Prostate gland (tissue), 2 donors: ENCODE measurements at regions not wholly inside any gene's neighbourhood (a gene's known extent, or its start where the extent isn't known, plus 50 kb on each side); places are given as distances from the start of the nearest gene placed in this dataset.
"Not testable (repeated sequence)": the region's sequence is repeated elsewhere in the genome, so short reads cannot be mapped to it uniquely, and the experiment has no call there.

ENCODE experiments used
- DNase-seq: peaks from one replicate; pipeline ENCODE4 v3.0.0-alpha.2; 2019; ENCODE audit warnings: low spot score
- H3K27ac ChIP-seq, 2 donors: fragments of 200-600 bp; sonication (generic); 2 replicates each; pipeline ENCODE4 v1.5.1; 2017 to 2019
- H3K27me3 ChIP-seq: fragments of 200-600 bp; sonication (generic); replicated peaks from 2 replicates; pipeline ENCODE4 v1.5.1; 2019; ENCODE audit not compliant: insufficient read depth
- H3K36me3 ChIP-seq, 2 donors: fragments of 200-600 bp; sonication (generic); 1 replicate in 1 of 2; 2 replicates in 1 of 2; pipeline versions ENCODE4 v1.5.1 to v1.8.1; 2017 to 2019
- H3K4me1 ChIP-seq: fragments of 200-600 bp; sonication (generic); replicated peaks from 2 replicates; pipeline ENCODE4 v1.5.1; 2019
- H3K4me3 ChIP-seq, 2 donors: fragments of 200-600 bp; sonication (generic); 2 replicates each; pipeline ENCODE4 v1.5.1; 2017 to 2019
- H3K9me3 ChIP-seq: fragments of 200-600 bp; sonication (generic); 2 replicates; pipeline ENCODE4 v1.5.1; 2017
- POLR2A ChIP-seq: fragments of 450-650 bp; IDR thresholded peaks from one replicate; pipeline ENCODE4 v1.6.1; 2016; ENCODE audit warnings: antibody characterized with exemption, mild to moderate bottlenecking
- POLR2AphosphoS5 ChIP-seq: sonication (generic); formaldehyde crosslinking; IDR thresholded peaks from one replicate; pipeline ENCODE4 v1.6.1; 2017; ENCODE audit warnings: antibody characterized with exemption
- WGBS: methylation state at CpG from one replicate; pipeline ENCODE4 v1.1.5; 2018; 5-methylcytosine and 5-hydroxymethylcytosine counted together
- intact Hi-C: fragments of 100-400 bp; cut with DNase I; formaldehyde crosslinking; loops from one replicate; pipeline ENCODE4 v1.14.2; 2022
- TF ChIP-seq, protein P1 (sequence below), 4 experiments: fragments of 200-600 bp in 2 of 4; fragments of 450-650 bp in 2 of 4; sonication (generic) in 2 of 4; IDR thresholded peaks; 1 replicate in 3 of 4; 2 replicates in 1 of 4; pipeline ENCODE4 v1.5.1; 2016 to 2019; ENCODE audit warnings: antibody characterized with exemption in 4 of 4, mild to moderate bottlenecking in 2 of 4, moderate library complexity in 2 of 4

DNA sequence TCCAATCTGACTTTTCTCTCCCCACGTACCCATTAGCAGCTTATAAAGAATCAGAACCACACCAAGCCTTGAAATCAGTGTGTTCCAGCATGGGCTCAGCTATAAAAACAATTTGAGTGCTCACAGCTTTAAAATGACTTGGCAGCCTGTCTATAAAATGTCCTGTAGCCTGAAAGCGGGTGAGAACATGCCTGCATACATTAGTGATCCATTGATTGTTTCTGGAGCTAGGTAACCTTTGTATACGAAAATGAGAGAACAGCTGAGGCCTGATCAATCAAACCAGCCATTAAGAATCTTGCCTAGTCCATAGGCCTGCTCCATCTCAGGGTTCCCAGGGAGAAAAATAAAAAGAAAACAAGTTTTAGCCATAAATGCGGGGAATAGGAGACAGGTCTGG, 245.8 kb upstream of the SULF2 start:
- WGBS, result 42% methylated on average over 4 of the region's 4 CpGs
- DNase-seq, result no peak

DNA sequence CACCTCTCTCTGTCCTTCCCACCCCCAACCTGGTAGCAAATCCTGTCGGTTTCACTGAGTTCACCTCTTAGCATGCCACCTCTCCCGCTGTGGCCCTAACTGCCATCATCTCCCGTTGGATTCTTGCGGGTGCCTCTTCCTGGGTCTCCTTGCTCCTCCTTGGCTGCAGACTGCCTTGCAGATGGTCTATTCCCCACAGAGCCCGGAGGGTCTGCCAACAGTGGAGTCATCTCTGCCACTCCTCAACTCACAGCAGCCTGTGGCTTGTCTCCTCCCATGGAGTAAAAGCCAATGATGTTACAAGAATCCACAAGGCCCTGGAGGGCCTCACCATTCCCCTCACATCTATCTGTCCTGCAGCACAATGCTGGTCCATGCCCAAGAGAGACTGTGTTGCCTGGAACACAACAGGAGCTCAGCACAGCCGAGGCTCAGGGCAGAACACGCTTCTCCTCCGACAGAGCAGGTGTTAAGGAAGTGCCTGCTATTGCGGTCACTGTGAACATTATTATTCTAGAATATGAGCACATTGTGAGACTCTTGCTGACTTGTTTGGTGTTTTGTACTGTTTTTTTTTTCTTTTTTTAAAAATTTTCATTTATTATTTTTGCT, 241.8 kb upstream of the SULF2 start:
- H3K36me3 ChIP-seq, result no peaks in the 10 kb centered on the region
- H3K4me1 ChIP-seq, result no peaks in the 10 kb centered on the region
- no peak overlapping the region for H3K27ac ChIP-seq
- TF ChIP-seq, protein P1, sequence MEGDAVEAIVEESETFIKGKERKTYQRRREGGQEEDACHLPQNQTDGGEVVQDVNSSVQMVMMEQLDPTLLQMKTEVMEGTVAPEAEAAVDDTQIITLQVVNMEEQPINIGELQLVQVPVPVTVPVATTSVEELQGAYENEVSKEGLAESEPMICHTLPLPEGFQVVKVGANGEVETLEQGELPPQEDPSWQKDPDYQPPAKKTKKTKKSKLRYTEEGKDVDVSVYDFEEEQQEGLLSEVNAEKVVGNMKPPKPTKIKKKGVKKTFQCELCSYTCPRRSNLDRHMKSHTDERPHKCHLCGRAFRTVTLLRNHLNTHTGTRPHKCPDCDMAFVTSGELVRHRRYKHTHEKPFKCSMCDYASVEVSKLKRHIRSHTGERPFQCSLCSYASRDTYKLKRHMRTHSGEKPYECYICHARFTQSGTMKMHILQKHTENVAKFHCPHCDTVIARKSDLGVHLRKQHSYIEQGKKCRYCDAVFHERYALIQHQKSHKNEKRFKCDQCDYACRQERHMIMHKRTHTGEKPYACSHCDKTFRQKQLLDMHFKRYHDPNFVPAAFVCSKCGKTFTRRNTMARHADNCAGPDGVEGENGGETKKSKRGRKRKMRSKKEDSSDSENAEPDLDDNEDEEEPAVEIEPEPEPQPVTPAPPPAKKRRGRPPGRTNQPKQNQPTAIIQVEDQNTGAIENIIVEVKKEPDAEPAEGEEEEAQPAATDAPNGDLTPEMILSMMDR (IDR thresholded peaks at IDR 0.05), result no peak
- TF ChIP-seq POLR2AphosphoS5 (no peak), POLR2A (no peak)
- H3K4me3 ChIP-seq, result no peak overlapping the region
- intact Hi-C loops, result no loop called here
- H3K27me3 ChIP-seq, result no peaks in the 10 kb centered on the region
- DNase-seq, result no peak
- H3K9me3 ChIP-seq, result no peaks in the 10 kb centered on the region
- WGBS, result 87% methylated on average over 9 of the region's 9 CpGs

More for the DNA sequence above, 245.8 kb upstream of the SULF2 start:
- Histone ChIP-seq H3K27me3 (no peaks in the 10 kb centered on the region), H3K36me3 (no peaks in the 10 kb centered on the region), H3K27ac (no peak overlapping the region), H3K4me3 (no peak overlapping the region), H3K9me3 (no peaks in the 10 kb centered on the region), H3K4me1 (no peaks in the 10 kb centered on the region)
- intact Hi-C loops, result no loop called here
- TF ChIP-seq, protein P1 (IDR thresholded peaks at IDR 0.05), result no peak
- TF ChIP-seq POLR2A, result no peak
- no peak for TF ChIP-seq POLR2AphosphoS5

DNA sequence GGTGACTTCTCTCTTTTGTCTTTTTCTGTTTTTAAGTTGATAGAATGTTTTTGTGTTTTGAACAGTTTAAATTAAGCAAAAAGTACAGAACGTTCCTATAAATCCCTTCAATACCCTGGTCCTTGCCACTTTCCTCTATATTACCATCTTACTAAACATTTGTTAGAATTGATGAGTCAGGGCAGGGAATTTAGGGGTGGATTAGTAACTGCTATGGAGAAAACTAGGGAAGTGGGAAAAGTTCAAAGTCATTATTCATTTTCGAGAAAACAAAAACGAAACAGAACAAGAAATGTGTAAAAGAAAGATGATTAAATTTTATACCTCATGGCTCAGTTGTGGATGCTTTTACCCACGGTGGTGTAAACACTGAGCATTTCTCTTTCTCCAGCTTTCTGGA, 240.4 kb upstream of the SULF2 start:
- no peak for DNase-seq
- intact Hi-C loops, result no loop called here
- Histone ChIP-seq H3K27me3 (no peaks in the 10 kb centered on the region), H3K36me3 (no peaks in the 10 kb centered on the region), H3K4me3 (no peak overlapping the region), H3K4me1 (no peaks in the 10 kb centered on the region), H3K9me3 (no peaks in the 10 kb centered on the region), H3K27ac (no peak overlapping the region)
- 37% methylated on average over 4 of the region's 4 CpGs for WGBS
- TF ChIP-seq POLR2AphosphoS5 (no peak), POLR2A (no peak)
- TF ChIP-seq, protein P1 (IDR thresholded peaks at IDR 0.05), result no peak

DNA sequence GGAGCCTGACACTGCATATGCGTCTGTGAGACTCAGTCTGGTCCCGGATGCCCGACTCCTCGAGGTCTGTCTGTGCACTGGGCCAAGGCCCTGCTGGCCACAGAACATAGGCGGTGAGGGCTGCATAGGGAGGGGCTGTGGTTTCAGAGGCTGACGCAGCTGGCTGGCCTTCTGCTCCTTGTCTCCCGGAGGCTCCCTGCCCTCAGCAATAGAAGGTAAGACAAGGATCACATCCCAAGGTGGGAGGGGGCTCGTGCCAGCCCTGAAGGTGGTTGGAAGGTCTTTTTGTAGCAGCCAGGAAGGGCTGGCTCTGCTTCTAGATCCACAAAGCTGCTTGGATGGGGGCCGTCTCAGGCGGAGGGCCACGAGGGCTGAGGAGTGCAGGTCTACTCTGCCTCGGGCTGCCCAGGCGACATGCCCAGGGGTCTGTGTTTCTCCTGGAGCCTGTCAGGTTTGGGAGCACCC, 239.8 kb upstream of the SULF2 start:
- no peaks in the 10 kb centered on the region for H3K36me3 ChIP-seq
- H3K9me3 ChIP-seq, result no peaks in the 10 kb centered on the region
- H3K4me1 ChIP-seq, result no peaks in the 10 kb centered on the region
- no peak overlapping the region for H3K4me3 ChIP-seq
- DNase-seq, result peak; percentile 24
- peak overlapping the region in 1 of 2 donors; percentile 27 for H3K27ac ChIP-seq
- TF ChIP-seq, protein P1 (IDR thresholded peaks at IDR 0.05), result no peak
- TF ChIP-seq POLR2AphosphoS5 (peak; percentile 43), POLR2A (no peak)
- 33% methylated on average over 10 of the region's 13 CpGs for WGBS
- intact Hi-C loops, result no loop called here
- H3K27me3 ChIP-seq, result no peaks in the 10 kb centered on the region

DNA sequence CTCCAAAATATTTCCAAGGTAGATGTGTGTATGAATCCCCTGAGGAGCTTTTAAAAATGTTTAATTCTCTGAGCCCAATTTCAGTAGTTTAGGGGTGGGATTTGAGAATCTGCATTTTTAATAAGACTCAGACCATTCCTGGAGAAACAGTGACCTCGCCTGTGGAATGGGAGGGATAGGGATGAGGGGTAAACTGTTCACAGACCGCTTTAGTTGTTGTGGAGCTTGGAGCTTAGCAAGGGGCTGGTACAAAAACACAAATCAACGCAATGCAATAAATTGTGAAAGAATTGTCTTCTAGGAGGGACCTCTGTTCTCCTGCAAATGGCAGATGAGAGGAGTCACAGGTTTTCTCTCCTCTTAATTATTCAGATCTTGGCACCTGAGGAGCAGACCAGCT, 239.3 kb upstream of the SULF2 start:
- no peak for DNase-seq
- 81% methylated on average over 3 of the region's 3 CpGs for WGBS
- TF ChIP-seq, protein P1 (IDR thresholded peaks at IDR 0.05), result no peak
- TF ChIP-seq POLR2AphosphoS5 (no peak), POLR2A (no peak)
- H3K9me3 ChIP-seq, result no peaks in the 10 kb centered on the region
- no peaks in the 10 kb centered on the region for H3K36me3 ChIP-seq
- no peaks in the 10 kb centered on the region for H3K4me1 ChIP-seq
- intact Hi-C loops, result no loop called here
- no peak overlapping the region for H3K4me3 ChIP-seq
- H3K27me3 ChIP-seq, result no peaks in the 10 kb centered on the region
- H3K27ac ChIP-seq, result no peak overlapping the region

DNA sequence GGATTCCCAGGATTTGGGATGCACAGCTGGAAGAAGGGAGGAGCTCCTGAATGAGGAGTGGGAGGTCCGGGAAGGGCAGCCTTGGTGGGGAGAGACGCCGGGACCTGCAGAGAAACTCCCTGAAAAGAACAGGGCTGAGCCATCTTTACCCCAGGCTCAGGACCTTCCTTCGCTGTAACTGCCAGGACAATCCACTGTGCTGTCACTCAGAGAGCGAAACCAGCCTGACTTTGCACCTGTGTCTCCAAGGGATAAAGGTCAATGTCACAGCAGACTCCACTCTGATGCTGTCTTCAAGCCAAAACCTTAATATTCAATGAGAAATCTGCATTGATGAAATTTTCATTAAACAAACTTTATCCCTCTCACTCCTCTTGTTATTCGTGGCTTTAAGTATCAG, 235.4 kb upstream of the SULF2 start:
- H3K27ac ChIP-seq, H3K27me3 ChIP-seq, intact Hi-C loops, H3K4me3 ChIP-seq, H3K9me3 ChIP-seq, H3K4me1 ChIP-seq, DNase-seq, H3K36me3 ChIP-seq: not testable (repeated sequence)
- 94% methylated on average over 6 of the region's 6 CpGs for WGBS
